Vagina (tissue), 2 donors: ENCODE measurements at regions not wholly inside any gene's neighbourhood (a gene's known extent, or its start where the extent isn't known, plus 50 kb on each side); places are given as distances from the start of the nearest gene placed in this dataset.
"Not testable (repeated sequence)": the region's sequence is repeated elsewhere in the genome, so short reads cannot be mapped to it uniquely, and the experiment has no call there.

Source experiments
- DNase-seq, 2 donors: peaks; one replicate each; pipeline ENCODE4 v3.0.0-alpha.2; 2017; ENCODE audit errors: extremely low spot score in 2 of 2
- H3K27ac ChIP-seq: fragments of 200-600 bp; sonication (generic); one replicate; pipeline ENCODE4 v1.5.1; 2019
- H3K27me3 ChIP-seq: fragments of 200-600 bp; sonication (generic); one replicate; pipeline ENCODE4 v1.5.1; 2019
- H3K36me3 ChIP-seq, 2 donors: fragments of 200-600 bp; sonication (generic); one replicate each; pipeline ENCODE4 v1.5.1; 2017 to 2019
- H3K4me1 ChIP-seq: fragments of 200-600 bp; sonication (generic); one replicate; pipeline ENCODE4 v1.5.1; 2019
- H3K4me3 ChIP-seq, 2 donors: fragments of 200-600 bp; sonication (generic); 1 replicate in 1 of 2; 2 replicates in 1 of 2; pipeline ENCODE4 v1.5.1; 2016 to 2019
- H3K9me3 ChIP-seq: fragments of 200-600 bp; sonication (generic); one replicate; pipeline ENCODE4 v1.5.1; 2019
- POLR2A ChIP-seq, 2 donors: fragments of 450-650 bp; IDR thresholded peaks; one replicate each; pipeline ENCODE4 v1.6.1; 2017; ENCODE audit warnings: antibody characterized with exemption in 2 of 2, mild to moderate bottlenecking in 2 of 2, moderate library complexity in 2 of 2
- POLR2AphosphoS5 ChIP-seq, 2 donors: sonication (generic); formaldehyde crosslinking; IDR thresholded peaks; one replicate each; pipeline ENCODE4 v1.9.0; 2017; ENCODE audit warnings: antibody characterized with exemption in 2 of 2, mild to moderate bottlenecking in 2 of 2, low read depth in 1 of 2; ENCODE audit not compliant: insufficient read depth in 1 of 2
- intact Hi-C: fragments of 100-400 bp; cut with DNase I; formaldehyde crosslinking; loops from one replicate; pipeline ENCODE4 v1.15.1; 2023
- TF ChIP-seq, protein P1 (sequence below), 3 experiments: fragments of 450-650 bp in 2 of 3; fragments of 200-600 bp in 1 of 3; sonication (generic) in 1 of 3; IDR thresholded peaks; one replicate each; pipeline ENCODE4 v1.5.1; 2017 to 2019; ENCODE audit warnings: antibody characterized with exemption in 3 of 3, mild to moderate bottlenecking in 2 of 3, moderate library complexity in 2 of 3

- Histone ChIP-seq H3K4me1 (no peaks in the 10 kb centered on the region), H3K4me3 (no peak overlapping the region), H3K27me3 (no peaks in the 10 kb centered on the region), H3K27ac (no peak overlapping the region), H3K9me3 (no peaks in the 10 kb centered on the region), H3K36me3 (no peaks in the 10 kb centered on the region)
- no peak for DNase-seq
- intact Hi-C loops, result no loop called here
- TF ChIP-seq POLR2AphosphoS5 (IDR thresholded peaks at IDR 0.05; ENCODE audit: insufficient read depth in 1 of 2, low read depth in 1 of 2), result no peak
- no peak for TF ChIP-seq POLR2A (IDR thresholded peaks at IDR 0.05)
- TF ChIP-seq, protein P1, sequence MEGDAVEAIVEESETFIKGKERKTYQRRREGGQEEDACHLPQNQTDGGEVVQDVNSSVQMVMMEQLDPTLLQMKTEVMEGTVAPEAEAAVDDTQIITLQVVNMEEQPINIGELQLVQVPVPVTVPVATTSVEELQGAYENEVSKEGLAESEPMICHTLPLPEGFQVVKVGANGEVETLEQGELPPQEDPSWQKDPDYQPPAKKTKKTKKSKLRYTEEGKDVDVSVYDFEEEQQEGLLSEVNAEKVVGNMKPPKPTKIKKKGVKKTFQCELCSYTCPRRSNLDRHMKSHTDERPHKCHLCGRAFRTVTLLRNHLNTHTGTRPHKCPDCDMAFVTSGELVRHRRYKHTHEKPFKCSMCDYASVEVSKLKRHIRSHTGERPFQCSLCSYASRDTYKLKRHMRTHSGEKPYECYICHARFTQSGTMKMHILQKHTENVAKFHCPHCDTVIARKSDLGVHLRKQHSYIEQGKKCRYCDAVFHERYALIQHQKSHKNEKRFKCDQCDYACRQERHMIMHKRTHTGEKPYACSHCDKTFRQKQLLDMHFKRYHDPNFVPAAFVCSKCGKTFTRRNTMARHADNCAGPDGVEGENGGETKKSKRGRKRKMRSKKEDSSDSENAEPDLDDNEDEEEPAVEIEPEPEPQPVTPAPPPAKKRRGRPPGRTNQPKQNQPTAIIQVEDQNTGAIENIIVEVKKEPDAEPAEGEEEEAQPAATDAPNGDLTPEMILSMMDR (IDR thresholded peaks at IDR 0.05), result no peak
These were observed 365.6 kb upstream of the DPPA4 start for GRCh38 chr3:109702976-109703375.

GRCh38 chr3:109705133-109705532 is 367.8 kb upstream of the DPPA4 start:
- H3K27ac ChIP-seq, H3K36me3 ChIP-seq, H3K4me3 ChIP-seq, intact Hi-C loops, H3K9me3 ChIP-seq, H3K4me1 ChIP-seq, H3K27me3 ChIP-seq, DNase-seq: not testable (repeated sequence)

GRCh38 chr3:109707617-109708016 is 370.3 kb upstream of the DPPA4 start:
- H3K4me1 ChIP-seq, result no peaks in the 10 kb centered on the region
- intact Hi-C loops, result no loop called here

GRCh38 chr3:109713288-109713687 is 375.9 kb upstream of the DPPA4 start:
- Histone ChIP-seq H3K27me3 (no peaks in the 10 kb centered on the region), H3K9me3 (no peaks in the 10 kb centered on the region), H3K4me1 (no peaks in the 10 kb centered on the region), H3K27ac (no peak overlapping the region), H3K36me3 (no peaks in the 10 kb centered on the region), H3K4me3 (no peak overlapping the region)
- TF ChIP-seq, protein P1 (IDR thresholded peaks at IDR 0.05), result no peak
- TF ChIP-seq POLR2AphosphoS5 (IDR thresholded peaks at IDR 0.05; ENCODE audit: insufficient read depth in 1 of 2, low read depth in 1 of 2) (no peak), POLR2A (IDR thresholded peaks at IDR 0.05) (no peak)
- no peak for DNase-seq
- intact Hi-C loops, result no loop called here

More at GRCh38 chr3:109707617-109708016, 370.3 kb upstream of the DPPA4 start:
- TF ChIP-seq POLR2AphosphoS5 (IDR thresholded peaks at IDR 0.05; ENCODE audit: insufficient read depth in 1 of 2, low read depth in 1 of 2) (no peak), POLR2A (IDR thresholded peaks at IDR 0.05) (no peak)
- TF ChIP-seq, protein P1 (IDR thresholded peaks at IDR 0.05), result no peak
- no peaks in the 10 kb centered on the region for H3K36me3 ChIP-seq
- no peaks in the 10 kb centered on the region for H3K27me3 ChIP-seq
- H3K9me3 ChIP-seq, result no peaks in the 10 kb centered on the region
- H3K4me3 ChIP-seq, result no peak overlapping the region
- H3K27ac ChIP-seq, result no peak overlapping the region
- DNase-seq, result no peak

GRCh38 chr3:109715707-109716106 is 378.4 kb upstream of the DPPA4 start:
- no peaks in the 10 kb centered on the region for H3K9me3 ChIP-seq
- no peaks in the 10 kb centered on the region for H3K27me3 ChIP-seq
- H3K4me1 ChIP-seq, result no peaks in the 10 kb centered on the region
- H3K36me3 ChIP-seq, result no peaks in the 10 kb centered on the region
- no peak overlapping the region for H3K27ac ChIP-seq
- intact Hi-C loops, result no loop called here
- TF ChIP-seq POLR2A (IDR thresholded peaks at IDR 0.05) (no peak), POLR2AphosphoS5 (IDR thresholded peaks at IDR 0.05; ENCODE audit: insufficient read depth in 1 of 2, low read depth in 1 of 2) (no peak)
- TF ChIP-seq, protein P1 (IDR thresholded peaks at IDR 0.05), result no peak
- H3K4me3 ChIP-seq, result no peak overlapping the region
- DNase-seq, result no peak

DNA sequence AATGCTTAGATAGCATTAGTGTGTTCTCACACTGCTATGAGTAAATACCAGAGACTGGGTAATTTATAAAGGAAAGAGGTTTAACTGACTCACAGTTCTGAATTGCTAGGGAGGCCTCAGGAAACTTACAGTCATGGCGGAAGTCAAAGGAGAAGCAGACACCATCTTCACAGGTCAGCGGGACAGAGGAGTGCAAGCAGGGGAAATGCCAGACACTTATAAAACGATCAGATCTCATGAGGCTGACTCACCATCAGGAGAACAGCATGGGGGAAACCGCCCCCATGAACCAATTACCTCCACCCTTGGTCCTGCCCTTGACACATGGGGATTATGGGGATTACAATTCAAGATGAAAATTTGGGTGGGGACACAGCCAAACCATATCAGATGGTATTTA is 381.5 kb upstream of the DPPA4 start:
- Histone ChIP-seq H3K4me1 (no peaks in the 10 kb centered on the region), H3K36me3 (no peaks in the 10 kb centered on the region), H3K4me3 (no peak overlapping the region), H3K27me3 (no peaks in the 10 kb centered on the region), H3K9me3 (no peaks in the 10 kb centered on the region), H3K27ac (no peak overlapping the region)
- intact Hi-C loops, result no loop called here
- no peak for DNase-seq
- TF ChIP-seq POLR2AphosphoS5 (IDR thresholded peaks at IDR 0.05; ENCODE audit: insufficient read depth in 1 of 2, low read depth in 1 of 2), result no peak
- no peak for TF ChIP-seq POLR2A (IDR thresholded peaks at IDR 0.05)
- TF ChIP-seq, protein P1 (IDR thresholded peaks at IDR 0.05), result no peak
